Activated naive CD4-positive, alpha-beta T cell treated with anti-CD3 and anti-CD28 coated beads, Interleukin-2, amount 50 U/mL, for 24 hours (primary cell): ENCODE measurements at regions not wholly inside any gene's neighbourhood (a gene's known extent, or its start where the extent isn't known, plus 50 kb on each side); places are given as distances from the start of the nearest gene placed in this dataset.

ENCODE experiments used
- H3K27ac Mint-ChIP-seq: one replicate; pipeline ENCODE4 v1.8.0; 2021; ENCODE audit warnings: mild to moderate bottlenecking, mixed read lengths
- H3K27me3 Mint-ChIP-seq: one replicate; pipeline ENCODE4 v1.8.0; 2021; ENCODE audit warnings: mixed read lengths
- H3K36me3 Mint-ChIP-seq: one replicate; pipeline ENCODE4 v1.8.0; 2021; ENCODE audit warnings: mixed read lengths
- H3K4me1 Mint-ChIP-seq: one replicate; pipeline ENCODE4 v1.8.0; 2021; ENCODE audit warnings: mixed read lengths
- H3K4me3 Mint-ChIP-seq: one replicate; pipeline ENCODE4 v1.8.0; 2021; ENCODE audit warnings: mild to moderate bottlenecking, mixed read lengths
- H3K9me3 Mint-ChIP-seq: one replicate; pipeline ENCODE4 v1.8.0; 2021; ENCODE audit warnings: mixed read lengths

DNA sequence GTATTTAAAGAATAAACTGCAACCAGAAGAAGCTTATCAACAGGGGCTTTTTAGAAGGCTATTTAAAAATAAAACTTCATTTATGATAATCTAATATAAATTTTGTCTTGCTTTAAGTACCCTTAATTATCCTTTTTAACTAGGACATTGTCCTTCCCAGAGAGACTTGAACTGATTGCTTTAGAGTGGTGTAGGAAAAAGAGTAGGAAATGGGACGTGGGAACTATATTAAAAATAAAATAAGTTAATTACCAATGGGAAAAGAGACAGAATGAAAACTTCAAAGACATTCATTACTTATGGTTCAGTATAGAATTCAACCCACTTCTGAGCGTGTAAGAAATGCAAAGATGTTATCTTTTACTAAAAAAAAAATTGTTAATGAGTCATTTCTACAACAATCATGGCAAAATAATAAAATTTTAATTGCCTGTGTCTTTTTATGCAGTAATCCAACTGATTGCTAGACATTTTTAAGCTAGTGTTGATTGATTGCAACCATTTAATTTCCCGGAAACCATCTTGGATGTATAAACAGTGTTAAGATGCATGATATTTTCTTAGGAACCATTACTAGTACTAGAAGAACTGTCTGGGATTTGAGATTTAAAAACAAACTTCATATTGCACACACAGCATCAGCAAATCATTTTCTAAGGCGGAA, 298.8 kb upstream of the UMPS start:
- H3K27me3 Mint-ChIP-seq = peaks cover 2% of the 10 kb centered on the region
- H3K9me3 Mint-ChIP-seq = no peaks in the 10 kb centered on the region
- no peak overlapping the region for H3K27ac Mint-ChIP-seq
- H3K4me3 Mint-ChIP-seq = no peak overlapping the region
- no peaks in the 10 kb centered on the region for H3K36me3 Mint-ChIP-seq
- no peaks in the 10 kb centered on the region for H3K4me1 Mint-ChIP-seq

- Mint-ChIP-seq H3K4me1 (no peaks in the 10 kb centered on the region), H3K9me3 (no peaks in the 10 kb centered on the region), H3K27me3 (peaks cover 2% of the 10 kb centered on the region), H3K4me3 (no peak overlapping the region), H3K27ac (no peak overlapping the region), H3K36me3 (no peaks in the 10 kb centered on the region)
Observed at GRCh38 chr3:124434176-124434575, 296.1 kb upstream of the UMPS start.

- no peaks in the 10 kb centered on the region for H3K4me1 Mint-ChIP-seq
- no peaks in the 10 kb centered on the region for H3K36me3 Mint-ChIP-seq
- H3K9me3 Mint-ChIP-seq = no peaks in the 10 kb centered on the region
- no peak overlapping the region for H3K4me3 Mint-ChIP-seq
- H3K27ac Mint-ChIP-seq = no peak overlapping the region
- H3K27me3 Mint-ChIP-seq = peaks cover 2% of the 10 kb centered on the region
Observed at GRCh38 chr3:124435467-124435866, 294.8 kb upstream of the UMPS start.

- no peak overlapping the region for H3K27ac Mint-ChIP-seq
- H3K9me3 Mint-ChIP-seq = no peaks in the 10 kb centered on the region
- H3K27me3 Mint-ChIP-seq = peaks cover 4% of the 10 kb centered on the region
- no peak overlapping the region for H3K4me3 Mint-ChIP-seq
- H3K4me1 Mint-ChIP-seq = no peaks in the 10 kb centered on the region
- no peaks in the 10 kb centered on the region for H3K36me3 Mint-ChIP-seq
Observed at GRCh38 chr3:124438813-124439212, 291.4 kb upstream of the UMPS start.

- Mint-ChIP-seq H3K27me3 (peaks cover 5% of the 10 kb centered on the region), H3K27ac (no peak overlapping the region), H3K9me3 (no peaks in the 10 kb centered on the region), H3K4me1 (no peaks in the 10 kb centered on the region), H3K36me3 (no peaks in the 10 kb centered on the region), H3K4me3 (no peak overlapping the region)
Observed at GRCh38 chr3:124439603-124440002, 290.6 kb upstream of the UMPS start.

- H3K36me3 Mint-ChIP-seq = no peaks in the 10 kb centered on the region
- no peaks in the 10 kb centered on the region for H3K9me3 Mint-ChIP-seq
- H3K4me1 Mint-ChIP-seq = no peaks in the 10 kb centered on the region
- H3K27me3 Mint-ChIP-seq = peaks cover 5% of the 10 kb centered on the region
- no peak overlapping the region for H3K27ac Mint-ChIP-seq
- no peak overlapping the region for H3K4me3 Mint-ChIP-seq
Observed at GRCh38 chr3:124441766-124442165, 288.5 kb upstream of the UMPS start.

DNA sequence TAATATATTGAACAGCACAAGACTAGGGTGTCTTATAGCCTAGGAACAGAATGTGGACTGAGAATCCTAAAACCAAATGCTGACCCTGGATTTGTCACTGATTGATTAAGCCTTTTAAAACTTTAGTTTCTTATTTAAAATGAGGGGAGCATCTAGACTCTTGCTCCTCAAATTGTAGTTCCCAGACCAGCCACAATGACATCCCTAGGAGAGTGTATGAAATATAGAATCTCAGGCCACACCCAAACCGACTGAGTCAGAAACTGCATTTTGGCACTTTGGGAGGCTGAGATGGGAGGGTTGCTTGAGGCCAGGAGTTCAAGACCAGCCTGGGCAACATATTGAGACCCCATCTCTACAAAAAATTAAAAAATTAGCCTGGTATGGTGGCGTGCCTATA, 287.8 kb upstream of the UMPS start:
- H3K36me3 Mint-ChIP-seq = no peaks in the 10 kb centered on the region
- H3K27me3 Mint-ChIP-seq = peaks cover 5% of the 10 kb centered on the region
- H3K4me1 Mint-ChIP-seq = no peaks in the 10 kb centered on the region
- no peak overlapping the region for H3K4me3 Mint-ChIP-seq
- H3K27ac Mint-ChIP-seq = no peak overlapping the region
- no peaks in the 10 kb centered on the region for H3K9me3 Mint-ChIP-seq

DNA sequence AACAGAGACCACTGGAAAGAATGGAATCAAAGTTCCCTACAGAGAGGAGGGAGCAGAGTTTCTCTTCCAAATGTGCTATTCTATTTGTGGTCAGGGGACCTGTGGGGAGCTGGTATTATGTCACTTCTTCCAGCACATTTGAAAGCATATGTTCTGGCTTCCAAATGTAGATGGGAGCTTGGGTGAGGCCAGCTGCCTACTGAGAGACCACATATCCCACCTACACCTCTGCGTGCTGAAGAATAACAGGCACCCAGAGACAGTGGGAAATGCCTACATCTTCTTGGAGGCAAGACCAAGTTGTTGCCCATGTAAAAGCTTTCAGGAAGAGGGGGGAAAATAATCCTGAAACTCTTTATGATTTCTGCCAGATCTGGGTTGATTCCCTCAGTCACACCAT, 286.8 kb upstream of the UMPS start:
- Mint-ChIP-seq H3K36me3 (no peaks in the 10 kb centered on the region), H3K9me3 (no peaks in the 10 kb centered on the region), H3K4me3 (no peak overlapping the region), H3K27ac (no peak overlapping the region), H3K27me3 (peaks cover 5% of the 10 kb centered on the region), H3K4me1 (no peaks in the 10 kb centered on the region)

DNA sequence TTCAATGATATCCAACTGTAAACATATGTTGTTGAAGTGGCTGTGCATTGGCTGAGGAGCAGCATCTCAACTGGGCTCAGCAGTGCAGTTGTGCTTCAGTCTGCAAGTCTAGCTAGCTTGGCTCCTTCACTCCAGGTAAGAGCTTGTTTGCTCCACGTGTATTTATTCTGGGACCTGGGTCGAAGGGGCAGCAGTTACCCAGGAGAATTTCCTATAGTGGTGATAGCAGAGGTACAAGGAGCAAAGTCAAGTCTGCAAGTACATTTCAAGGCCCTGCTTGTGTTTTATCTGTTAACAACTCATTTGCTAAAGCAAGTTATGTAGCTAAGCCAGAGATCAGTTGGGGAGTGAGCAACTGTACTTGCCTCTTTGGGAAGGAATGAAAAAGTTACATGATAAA, 286.2 kb upstream of the UMPS start:
- Mint-ChIP-seq H3K4me3 (no peak overlapping the region), H3K27ac (no peak overlapping the region), H3K4me1 (no peaks in the 10 kb centered on the region), H3K36me3 (no peaks in the 10 kb centered on the region), H3K9me3 (no peaks in the 10 kb centered on the region), H3K27me3 (peaks cover 5% of the 10 kb centered on the region)

DNA sequence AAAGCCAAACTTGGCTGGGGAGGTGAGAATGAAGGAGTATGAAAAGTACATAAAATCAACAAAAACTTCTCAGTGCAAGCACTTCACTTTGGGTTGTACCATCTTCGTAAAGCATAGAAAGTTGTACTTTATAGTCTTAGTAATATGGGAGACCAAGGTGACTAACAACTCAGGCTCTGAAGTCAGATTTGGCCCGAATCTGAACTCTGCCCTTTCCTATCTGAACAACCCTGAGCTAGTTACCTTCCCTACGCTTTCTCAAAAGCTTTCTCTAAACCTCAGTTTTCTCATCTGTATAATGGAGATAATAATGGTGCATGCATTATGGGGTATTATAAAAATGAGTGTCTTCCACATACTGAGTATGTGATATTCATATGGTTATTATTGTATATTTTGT, 285.4 kb upstream of the UMPS start:
- H3K27ac Mint-ChIP-seq = no peak overlapping the region
- peaks cover 5% of the 10 kb centered on the region for H3K27me3 Mint-ChIP-seq
- H3K4me1 Mint-ChIP-seq = no peaks in the 10 kb centered on the region
- no peaks in the 10 kb centered on the region for H3K36me3 Mint-ChIP-seq
- no peaks in the 10 kb centered on the region for H3K9me3 Mint-ChIP-seq
- H3K4me3 Mint-ChIP-seq = no peak overlapping the region

DNA sequence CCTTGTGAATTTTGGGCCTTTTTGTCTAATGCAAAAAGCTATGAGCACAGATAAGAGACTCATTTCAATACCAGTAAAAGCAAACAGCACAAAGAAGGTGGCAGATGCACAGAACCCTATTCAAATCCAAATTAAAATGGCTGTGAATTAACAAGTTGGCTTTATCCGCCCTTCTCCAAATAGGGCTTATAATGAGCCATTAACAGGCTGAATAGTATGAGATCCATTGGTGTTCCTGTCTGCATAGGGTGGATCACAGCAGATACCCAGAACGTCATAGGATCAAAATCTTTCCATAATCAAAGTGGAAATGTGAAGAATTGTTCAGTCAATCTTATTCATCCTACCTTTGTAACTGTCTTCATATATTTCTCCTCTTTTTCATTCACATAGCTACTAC, 282.4 kb upstream of the UMPS start:
- Mint-ChIP-seq H3K36me3 (no peaks in the 10 kb centered on the region), H3K27me3 (peaks cover 4% of the 10 kb centered on the region), H3K9me3 (no peaks in the 10 kb centered on the region), H3K27ac (no peak overlapping the region), H3K4me3 (no peak overlapping the region), H3K4me1 (no peaks in the 10 kb centered on the region)

DNA sequence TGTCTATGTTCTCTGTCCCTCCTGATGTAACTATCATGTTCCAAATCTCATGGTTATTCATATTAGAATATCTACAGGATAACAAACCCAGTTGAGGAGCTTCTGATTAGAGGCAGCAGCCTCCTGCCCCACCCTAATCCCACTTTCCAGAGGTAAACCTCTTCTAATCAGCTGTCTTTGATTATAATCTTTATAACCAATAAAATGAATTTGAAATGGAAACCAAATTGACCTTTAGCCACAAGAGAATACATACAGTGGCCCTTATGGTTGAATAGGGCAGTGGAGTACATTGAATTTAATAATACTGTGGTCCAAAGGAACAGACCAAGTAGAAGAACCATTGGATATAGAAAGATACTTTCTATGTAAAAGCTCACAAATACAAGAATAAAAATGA, 281.3 kb upstream of the UMPS start:
- Mint-ChIP-seq H3K27me3 (peaks cover 6% of the 10 kb centered on the region), H3K9me3 (no peaks in the 10 kb centered on the region), H3K36me3 (no peaks in the 10 kb centered on the region), H3K4me3 (no peak overlapping the region), H3K27ac (no peak overlapping the region), H3K4me1 (no peaks in the 10 kb centered on the region)

- Mint-ChIP-seq H3K36me3 (no peaks in the 10 kb centered on the region), H3K4me3 (no peak overlapping the region), H3K27ac (no peak overlapping the region), H3K9me3 (no peaks in the 10 kb centered on the region), H3K27me3 (peaks cover 10% of the 10 kb centered on the region), H3K4me1 (no peaks in the 10 kb centered on the region)
Observed at GRCh38 chr3:124450366-124450765, 279.9 kb upstream of the UMPS start.

GRCh38 chr3:124451630-124452317, 278.5 kb upstream of the UMPS start:
- Mint-ChIP-seq H3K4me1 (no peaks in the 10 kb centered on the region), H3K36me3 (no peaks in the 10 kb centered on the region), H3K4me3 (no peak overlapping the region), H3K27ac (no peak overlapping the region), H3K9me3 (no peaks in the 10 kb centered on the region), H3K27me3 (peaks cover 10% of the 10 kb centered on the region)

DNA sequence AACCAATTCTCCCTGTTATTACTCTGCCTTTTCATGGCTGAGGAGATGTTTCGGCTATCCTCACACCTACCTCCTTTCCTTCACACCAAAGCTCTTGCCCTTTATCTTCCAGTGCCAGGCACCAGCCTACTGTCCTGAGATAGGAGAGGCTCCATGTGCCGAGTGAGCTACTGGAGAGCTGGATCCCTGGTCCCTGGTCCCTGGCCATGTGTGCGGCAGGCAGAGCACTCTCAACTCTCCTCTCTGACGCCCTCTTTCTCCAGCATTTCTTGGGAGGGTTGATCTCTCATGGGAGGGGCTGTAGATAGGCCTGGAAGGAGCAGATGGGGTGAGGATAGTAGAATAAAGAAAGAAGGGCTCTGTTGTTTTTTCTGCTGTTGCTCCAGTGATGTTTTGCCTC, 277.1 kb upstream of the UMPS start:
- Mint-ChIP-seq H3K27me3 (peaks cover 16% of the 10 kb centered on the region), H3K36me3 (no peaks in the 10 kb centered on the region), H3K27ac (no peak overlapping the region), H3K4me3 (no peak overlapping the region), H3K4me1 (no peaks in the 10 kb centered on the region), H3K9me3 (no peaks in the 10 kb centered on the region)

DNA sequence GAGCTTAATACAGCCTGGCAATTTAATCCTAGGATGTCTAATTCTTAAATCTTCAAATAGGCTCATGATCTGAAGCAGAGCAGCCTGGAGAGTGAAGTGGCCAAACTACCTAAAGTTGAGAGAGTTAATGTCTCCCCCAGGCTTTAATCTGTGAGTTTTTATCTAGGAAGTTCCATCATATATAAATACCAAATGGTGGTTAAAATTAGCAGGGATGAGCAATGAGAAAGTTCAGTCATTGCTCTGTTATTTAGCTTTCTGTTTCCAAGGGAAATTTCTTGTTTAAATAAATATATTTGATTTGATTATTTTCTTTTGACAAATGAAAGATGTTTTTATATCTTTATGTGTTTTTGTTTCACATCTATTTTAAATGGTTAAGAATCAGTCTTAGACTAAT, 274.4 kb upstream of the UMPS start:
- Mint-ChIP-seq H3K4me3 (no peak overlapping the region), H3K9me3 (no peaks in the 10 kb centered on the region), H3K27ac (no peak overlapping the region), H3K36me3 (no peaks in the 10 kb centered on the region), H3K27me3 (peaks cover 20% of the 10 kb centered on the region), H3K4me1 (no peaks in the 10 kb centered on the region)

DNA sequence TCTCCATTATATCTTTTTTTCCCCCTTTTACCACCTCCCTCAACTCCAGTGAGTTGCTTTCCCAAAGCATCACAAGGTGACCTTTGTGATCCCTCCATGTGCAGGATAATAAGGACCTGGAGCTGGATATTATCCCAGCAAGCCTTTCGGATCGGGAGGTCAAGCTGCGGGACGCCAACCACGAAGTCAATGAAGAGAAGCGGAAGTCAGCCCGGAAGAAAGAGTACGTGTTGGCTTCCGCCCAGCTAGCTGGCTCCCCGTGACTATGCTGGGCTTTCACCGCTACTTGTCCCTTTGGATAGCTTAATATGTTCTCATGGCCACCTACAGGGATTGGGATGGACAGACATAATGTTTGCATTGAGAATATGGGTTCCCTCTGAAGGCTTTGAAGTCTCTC, 273.7 kb upstream of the UMPS start:
- Mint-ChIP-seq H3K27ac (no peak overlapping the region), H3K27me3 (peaks cover 23% of the 10 kb centered on the region), H3K4me1 (no peaks in the 10 kb centered on the region), H3K9me3 (no peaks in the 10 kb centered on the region), H3K36me3 (no peaks in the 10 kb centered on the region), H3K4me3 (no peak overlapping the region)
